ENCODE measurements at regions not wholly inside any gene's neighbourhood (a gene's known extent, or its start where the extent isn't known, plus 50 kb on each side); places are given as distances from the start of the nearest gene placed in this dataset.
"Not testable (repeated sequence)": the region's sequence is repeated elsewhere in the genome, so short reads cannot be mapped to it uniquely, and the experiment has no call there.

- in situ Hi-C loops (cut with HindIII; ENCODE audit: low sequenced_read_pairs) = no loop called here
- no peak for DNase-seq (ENCODE audit: low spot score)
These were observed 529.1 kb upstream of the BRINP1 start for GRCh38 chr9:119898316-119898715.

- in situ Hi-C loops (cut with HindIII; ENCODE audit: low sequenced_read_pairs) = no loop called here
- DNase-seq (ENCODE audit: low spot score) = no peak
These were observed 515.2 kb upstream of the BRINP1 start for GRCh38 chr9:119884438-119884837.

- in situ Hi-C loops (cut with HindIII; ENCODE audit: low sequenced_read_pairs) = no loop called here
- no peak for DNase-seq (ENCODE audit: low spot score)
These were observed 512.7 kb upstream of the BRINP1 start for GRCh38 chr9:119881898-119882297.

- DNase-seq (ENCODE audit: low spot score) = no peak
- in situ Hi-C loops (cut with HindIII; ENCODE audit: low sequenced_read_pairs) = no loop called here
These were observed 511.1 kb upstream of the BRINP1 start for GRCh38 chr9:119880361-119880760.

DNA sequence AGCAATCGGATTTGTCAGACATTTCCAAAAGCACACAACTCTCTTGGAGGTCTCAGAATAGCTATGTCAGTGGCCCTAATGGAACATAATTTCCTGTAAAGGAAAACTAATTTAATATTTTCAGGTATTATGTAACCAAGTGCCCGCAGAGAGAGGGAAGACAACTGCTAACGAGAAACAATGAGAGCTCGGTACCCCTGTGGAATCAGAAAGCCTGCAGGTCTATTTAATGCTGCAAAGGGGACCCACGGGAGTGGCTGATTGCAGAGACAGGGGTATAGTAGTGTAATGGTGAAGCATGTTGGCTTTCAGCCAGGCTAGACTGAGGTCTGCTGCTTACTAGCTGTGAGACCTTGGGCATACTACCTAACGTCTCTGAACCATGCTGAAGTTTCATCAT, 508.1 kb upstream of the BRINP1 start:
- no peak for DNase-seq (ENCODE audit: low spot score)
- in situ Hi-C loops (cut with HindIII; ENCODE audit: low sequenced_read_pairs) = no loop called here

- in situ Hi-C loops (cut with HindIII; ENCODE audit: low sequenced_read_pairs) = no loop called here
- no peak for DNase-seq (ENCODE audit: low spot score)
These were observed 504.6 kb upstream of the BRINP1 start for GRCh38 chr9:119873877-119874276.

- in situ Hi-C loops (cut with HindIII; ENCODE audit: low sequenced_read_pairs); DNase-seq (ENCODE audit: low spot score): not testable (repeated sequence)
These were observed 501.0 kb upstream of the BRINP1 start for GRCh38 chr9:119870251-119870650.

GRCh38 chr9:119868694-119869093, 499.5 kb upstream of the BRINP1 start:
- in situ Hi-C loops (cut with HindIII; ENCODE audit: low sequenced_read_pairs) = no loop called here
- no peak for DNase-seq (ENCODE audit: low spot score)

- no peak for DNase-seq (ENCODE audit: low spot score)
- in situ Hi-C loops (cut with HindIII; ENCODE audit: low sequenced_read_pairs) = no loop called here
These were observed 492.6 kb upstream of the BRINP1 start for GRCh38 chr9:119861842-119862241.

GRCh38 chr9:119859128-119859527, 489.9 kb upstream of the BRINP1 start:
- in situ Hi-C loops (cut with HindIII; ENCODE audit: low sequenced_read_pairs) = no loop called here
- no peak for DNase-seq (ENCODE audit: low spot score)

GRCh38 chr9:119853126-119853525, 483.9 kb upstream of the BRINP1 start:
- in situ Hi-C loops (cut with HindIII; ENCODE audit: low sequenced_read_pairs) = no loop called here
- no peak for DNase-seq (ENCODE audit: low spot score)

DNA sequence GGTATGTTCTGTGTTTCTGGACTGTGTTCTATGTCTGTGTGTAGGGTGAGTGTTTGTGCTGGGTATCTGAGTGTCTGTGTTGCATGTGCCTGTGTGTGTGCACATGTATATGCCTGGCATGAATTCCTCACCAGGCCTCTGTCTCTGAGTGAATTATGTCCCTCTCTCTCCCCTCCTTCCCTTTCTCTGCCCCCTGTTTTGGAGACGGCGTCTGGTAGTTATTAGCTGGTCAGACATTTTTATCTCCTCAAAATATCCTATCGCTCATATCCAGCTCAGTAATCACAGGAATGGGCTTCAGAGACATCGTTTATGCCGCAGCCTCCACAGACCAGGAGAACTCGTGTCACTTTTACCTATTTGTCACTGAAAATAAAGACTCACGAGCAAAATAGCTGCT, 483.2 kb upstream of the BRINP1 start:
- in situ Hi-C loops (cut with HindIII; ENCODE audit: low sequenced_read_pairs) = no loop called here
- DNase-seq (ENCODE audit: low spot score) = no peak

DNA sequence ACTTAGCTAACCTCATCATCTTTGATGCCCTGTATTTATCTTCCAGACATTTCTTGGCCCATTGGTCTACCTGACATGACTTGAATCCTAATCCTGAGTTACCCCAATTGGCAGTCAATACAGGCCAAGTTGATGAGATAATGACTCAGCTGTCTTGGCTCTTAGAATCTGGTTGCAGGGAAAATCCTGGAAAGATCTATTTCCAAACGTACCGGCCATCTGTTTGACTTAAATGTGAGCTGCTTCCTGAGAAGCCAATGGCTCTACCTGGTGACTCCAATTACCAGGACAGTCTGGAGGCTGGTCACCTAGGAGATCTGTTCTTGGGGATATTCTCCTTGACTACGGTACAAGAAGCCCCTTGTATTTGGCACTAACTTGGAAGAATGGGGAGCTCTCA, 475.2 kb upstream of the BRINP1 start:
- in situ Hi-C loops (cut with HindIII; ENCODE audit: low sequenced_read_pairs) = no loop called here
- peak; percentile 86 for DNase-seq (ENCODE audit: low spot score)

- peak; percentile 75 for DNase-seq (ENCODE audit: low spot score)
- in situ Hi-C loops (cut with HindIII; ENCODE audit: low sequenced_read_pairs) = no loop called here
These were observed 471.8 kb upstream of the BRINP1 start for GRCh38 chr9:119841016-119841415.

- in situ Hi-C loops (cut with HindIII; ENCODE audit: low sequenced_read_pairs) = no loop called here
These were observed 470.7 kb upstream of the BRINP1 start for GRCh38 chr9:119839888-119840287.

GRCh38 chr9:119838210-119838609, 469.0 kb upstream of the BRINP1 start:
- in situ Hi-C loops (cut with HindIII; ENCODE audit: low sequenced_read_pairs) = no loop called here
- DNase-seq (ENCODE audit: low spot score) = no peak

More at GRCh38 chr9:119839888-119840287, 470.7 kb upstream of the BRINP1 start:
- DNase-seq (ENCODE audit: low spot score) = no peak

DNA sequence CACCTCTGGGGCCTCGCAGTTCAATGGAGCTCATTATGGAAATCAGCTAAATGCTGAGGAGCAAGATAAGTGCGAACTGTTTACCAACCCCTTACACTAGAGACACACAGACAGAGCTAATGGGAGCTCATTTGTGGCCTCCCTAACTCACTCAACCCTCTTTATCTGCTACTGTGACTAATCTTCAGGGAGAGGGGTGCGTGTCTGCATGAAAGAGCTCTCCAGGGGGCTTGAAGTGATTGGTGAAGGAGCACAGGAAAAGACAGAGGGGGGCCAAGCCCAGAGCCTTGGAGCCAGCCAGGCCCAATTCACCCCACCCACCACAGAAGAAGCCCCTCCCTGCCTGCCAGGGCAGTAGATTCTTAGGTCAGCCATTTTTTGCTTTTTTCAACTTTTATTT, 466.8 kb upstream of the BRINP1 start:
- DNase-seq (ENCODE audit: low spot score) = no peak
- in situ Hi-C loops (cut with HindIII; ENCODE audit: low sequenced_read_pairs) = no loop called here

DNA sequence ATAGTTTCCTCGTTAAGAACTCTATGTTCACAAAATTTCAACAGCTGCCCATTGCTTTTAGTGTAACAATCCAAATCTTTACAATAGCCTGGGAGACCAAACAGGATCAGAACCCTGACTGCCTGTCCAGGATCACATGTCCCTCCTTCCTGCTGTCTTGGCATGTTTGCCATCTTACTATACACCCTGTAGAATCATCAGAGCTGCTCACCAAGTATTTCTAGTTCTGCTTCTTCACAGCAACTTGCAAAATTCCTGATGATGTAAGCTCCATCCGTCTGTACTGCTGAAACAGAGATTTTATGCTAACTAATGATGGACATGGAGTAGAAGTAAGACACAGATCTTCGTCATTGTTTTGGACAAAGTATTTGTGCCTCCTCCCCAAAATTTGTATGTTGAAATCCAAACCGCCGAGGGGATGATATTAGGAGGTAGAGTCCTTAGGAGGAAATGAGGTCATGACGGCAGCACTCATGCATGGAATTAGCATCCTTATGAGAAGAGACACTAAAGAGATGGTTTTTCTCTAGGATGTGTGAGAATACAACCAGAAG, 464.9 kb upstream of the BRINP1 start:
- DNase-seq (ENCODE audit: low spot score) = no peak
- in situ Hi-C loops (cut with HindIII; ENCODE audit: low sequenced_read_pairs) = no loop called here

DNA sequence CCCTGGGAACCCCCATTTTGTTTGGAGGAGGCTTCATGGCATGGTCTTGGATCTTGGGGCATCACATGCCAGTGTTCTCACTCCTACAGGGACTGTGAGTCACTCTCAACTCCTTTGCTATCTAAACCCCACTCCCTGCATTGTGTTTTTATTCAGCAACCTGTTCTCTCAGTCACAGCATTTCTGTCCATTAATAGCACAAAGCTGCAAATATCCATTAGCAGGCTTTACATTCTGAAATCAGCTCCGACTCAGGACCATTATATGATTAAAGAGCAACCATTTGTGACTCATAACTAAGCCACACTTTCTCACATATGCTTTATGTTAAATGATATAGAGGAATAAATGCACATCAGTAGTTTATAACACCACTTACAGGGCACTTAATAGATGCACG, 462.1 kb upstream of the BRINP1 start:
- DNase-seq (ENCODE audit: low spot score) = no peak
- in situ Hi-C loops (cut with HindIII; ENCODE audit: low sequenced_read_pairs) = no loop called here

DNA sequence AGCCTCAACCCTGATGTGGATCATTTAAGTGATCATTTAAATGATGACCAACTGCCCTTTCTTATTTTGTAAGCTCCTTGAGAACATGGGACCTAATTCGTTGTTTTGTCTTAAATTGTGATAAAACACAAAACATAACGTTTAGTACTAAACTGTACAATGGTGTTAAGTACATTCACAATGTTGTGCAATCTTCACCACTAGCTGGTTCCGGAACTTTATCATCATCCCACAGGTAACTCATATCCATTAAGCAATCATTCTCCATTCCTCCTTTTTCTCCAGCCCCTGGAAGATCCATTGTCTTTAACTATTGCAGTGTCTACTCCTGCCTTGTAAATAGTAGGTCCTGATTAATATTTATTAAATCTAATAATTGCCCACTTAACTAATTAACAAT, 460.5 kb upstream of the BRINP1 start:
- DNase-seq (ENCODE audit: low spot score) = no peak
- in situ Hi-C loops (cut with HindIII; ENCODE audit: low sequenced_read_pairs) = no loop called here

DNA sequence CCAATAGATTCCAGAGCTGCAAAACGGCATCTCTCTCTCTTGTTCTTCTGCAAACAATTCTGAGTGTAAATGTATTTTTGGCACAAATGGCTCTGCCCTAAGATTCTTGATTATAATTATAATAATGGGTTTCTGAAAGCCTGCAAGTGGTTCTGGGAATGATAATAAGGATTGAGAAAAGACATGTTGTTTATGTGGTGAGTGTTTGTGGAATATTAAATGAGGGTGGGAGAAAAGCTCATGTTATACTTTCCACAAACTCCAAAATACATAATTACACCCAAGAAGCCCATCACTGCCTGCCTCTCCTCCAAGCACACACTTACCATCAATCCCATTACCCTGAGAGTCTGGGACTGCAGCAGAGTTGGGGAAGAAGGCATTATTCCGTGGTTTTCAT, 460.0 kb upstream of the BRINP1 start:
- in situ Hi-C loops (cut with HindIII; ENCODE audit: low sequenced_read_pairs) = no loop called here
- no peak for DNase-seq (ENCODE audit: low spot score)

DNA sequence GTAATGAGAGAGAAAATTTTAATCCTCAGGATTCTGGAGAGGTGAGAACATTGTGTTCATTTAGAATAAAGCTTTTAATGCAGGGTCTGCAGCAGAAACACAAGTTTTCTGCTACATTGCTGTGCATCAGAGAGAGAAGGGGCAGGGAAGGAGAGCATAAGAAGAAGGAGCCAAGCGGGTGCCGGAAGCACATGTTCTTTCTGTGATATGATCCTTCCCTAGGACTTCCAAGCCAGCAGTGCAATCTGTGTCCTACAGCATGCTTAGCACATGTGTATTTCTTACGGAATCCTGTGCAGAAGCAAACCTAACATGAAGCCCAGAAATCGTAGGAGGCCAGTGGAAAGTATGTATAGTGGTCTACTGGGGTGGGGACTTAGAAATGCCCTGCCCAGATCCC, 458.3 kb upstream of the BRINP1 start:
- in situ Hi-C loops (cut with HindIII; ENCODE audit: low sequenced_read_pairs) = no loop called here
- no peak for DNase-seq (ENCODE audit: low spot score)

Data from G401 (cell line).